ENCODE measurements at regions not wholly inside any gene's neighbourhood (a gene's known extent, or its start where the extent isn't known, plus 50 kb on each side); places are given as distances from the start of the nearest gene placed in this dataset.

DNA sequence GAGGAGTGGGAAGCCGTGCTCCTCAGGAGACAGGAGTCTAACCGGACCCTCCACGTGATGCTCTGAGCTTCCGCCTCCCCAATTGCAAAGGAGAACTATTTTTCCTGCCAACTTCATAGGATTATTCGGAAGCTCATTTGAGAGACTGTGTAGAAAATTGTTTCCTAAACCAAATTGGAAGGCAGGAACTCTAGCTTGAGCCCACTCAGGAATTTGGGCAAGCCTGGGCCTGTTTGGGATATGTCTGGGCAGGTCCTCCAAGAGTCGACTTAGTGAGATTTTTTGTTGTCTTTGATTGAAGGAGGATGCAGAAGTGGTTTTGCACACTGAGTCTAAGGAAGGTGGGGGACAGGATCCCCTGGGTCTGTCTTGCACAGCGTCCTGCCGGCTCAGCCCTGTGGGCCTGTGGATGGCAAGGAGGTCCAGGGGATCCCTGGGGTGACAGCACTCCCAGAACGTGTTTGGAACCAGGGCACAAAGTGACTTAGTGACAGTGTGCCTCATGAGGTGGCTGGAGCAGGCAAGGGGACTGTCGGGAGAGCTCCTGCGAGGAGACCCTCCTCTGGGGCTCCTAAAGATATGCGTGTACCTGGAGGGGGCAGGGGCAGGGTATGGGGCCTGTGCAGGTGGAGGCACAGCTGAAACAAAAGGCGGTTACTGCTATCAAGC, 283.3 kb downstream of the NSG2 start:
- no peaks in the 10 kb centered on the region for H3K9me3 ChIP-seq (ENCODE audit: control insufficient read depth in 1 of 2, insufficient read depth in 1 of 2, low read depth in 1 of 2, low read length in 2 of 2)
- intact Hi-C loops (cut with micrococcal nuclease): loop anchor here (10.0 kb wide), 1 partner anchor 206 kb away; no protein-coding TSS in a partner anchor
- H3K4me1 ChIP-seq (ENCODE audit: control insufficient read depth in 1 of 2, insufficient read depth in 2 of 2, low read length in 2 of 2): peaks cover 14 to 23% of the 10 kb centered on the region in 2 experiments
- H4K20me1 ChIP-seq (ENCODE audit: insufficient read depth): no peaks in the 10 kb centered on the region
- TF ChIP-seq, protein P1, sequence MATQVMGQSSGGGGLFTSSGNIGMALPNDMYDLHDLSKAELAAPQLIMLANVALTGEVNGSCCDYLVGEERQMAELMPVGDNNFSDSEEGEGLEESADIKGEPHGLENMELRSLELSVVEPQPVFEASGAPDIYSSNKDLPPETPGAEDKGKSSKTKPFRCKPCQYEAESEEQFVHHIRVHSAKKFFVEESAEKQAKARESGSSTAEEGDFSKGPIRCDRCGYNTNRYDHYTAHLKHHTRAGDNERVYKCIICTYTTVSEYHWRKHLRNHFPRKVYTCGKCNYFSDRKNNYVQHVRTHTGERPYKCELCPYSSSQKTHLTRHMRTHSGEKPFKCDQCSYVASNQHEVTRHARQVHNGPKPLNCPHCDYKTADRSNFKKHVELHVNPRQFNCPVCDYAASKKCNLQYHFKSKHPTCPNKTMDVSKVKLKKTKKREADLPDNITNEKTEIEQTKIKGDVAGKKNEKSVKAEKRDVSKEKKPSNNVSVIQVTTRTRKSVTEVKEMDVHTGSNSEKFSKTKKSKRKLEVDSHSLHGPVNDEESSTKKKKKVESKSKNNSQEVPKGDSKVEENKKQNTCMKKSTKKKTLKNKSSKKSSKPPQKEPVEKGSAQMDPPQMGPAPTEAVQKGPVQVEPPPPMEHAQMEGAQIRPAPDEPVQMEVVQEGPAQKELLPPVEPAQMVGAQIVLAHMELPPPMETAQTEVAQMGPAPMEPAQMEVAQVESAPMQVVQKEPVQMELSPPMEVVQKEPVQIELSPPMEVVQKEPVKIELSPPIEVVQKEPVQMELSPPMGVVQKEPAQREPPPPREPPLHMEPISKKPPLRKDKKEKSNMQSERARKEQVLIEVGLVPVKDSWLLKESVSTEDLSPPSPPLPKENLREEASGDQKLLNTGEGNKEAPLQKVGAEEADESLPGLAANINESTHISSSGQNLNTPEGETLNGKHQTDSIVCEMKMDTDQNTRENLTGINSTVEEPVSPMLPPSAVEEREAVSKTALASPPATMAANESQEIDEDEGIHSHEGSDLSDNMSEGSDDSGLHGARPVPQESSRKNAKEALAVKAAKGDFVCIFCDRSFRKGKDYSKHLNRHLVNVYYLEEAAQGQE (IDR thresholded peaks at IDR 0.05; ENCODE audit: low read depth): no peak
- TF ChIP-seq ZNF274 (IDR thresholded peaks at IDR 0.05; ENCODE audit: low read depth, low read length) (no peak), YY1 (IDR thresholded peaks at IDR 0.05; ENCODE audit: extremely low read depth, insufficient replicate concordance, low read depth, low read length) (no peak), POLR2AphosphoS5 (IDR thresholded peaks at IDR 0.05; ENCODE audit: low read depth, low read length) (no peak), ZFX (IDR thresholded peaks at IDR 0.05) (no peak), FOSL1 (IDR thresholded peaks at IDR 0.05; ENCODE audit: low read depth) (no peak), SP1 (IDR thresholded peaks at IDR 0.05; ENCODE audit: low read depth) (no peak), POLR2A (IDR thresholded peaks at IDR 0.05; ENCODE audit: borderline replicate concordance, extremely low read depth, insufficient read depth, insufficient read length) (no peak), ELF1 (IDR thresholded peaks at IDR 0.05; ENCODE audit: borderline replicate concordance, low read depth) (no peak), CBX3 (IDR thresholded peaks at IDR 0.05; ENCODE audit: low read depth) (no peak), TCF7L2 (IDR thresholded peaks at IDR 0.05; ENCODE audit: borderline replicate concordance, extremely low read depth, insufficient read depth, insufficient read length) (no peak), CEBPB (IDR thresholded peaks at IDR 0.05; ENCODE audit: low read depth) (no peak)
- TF ChIP-seq, protein P2, sequence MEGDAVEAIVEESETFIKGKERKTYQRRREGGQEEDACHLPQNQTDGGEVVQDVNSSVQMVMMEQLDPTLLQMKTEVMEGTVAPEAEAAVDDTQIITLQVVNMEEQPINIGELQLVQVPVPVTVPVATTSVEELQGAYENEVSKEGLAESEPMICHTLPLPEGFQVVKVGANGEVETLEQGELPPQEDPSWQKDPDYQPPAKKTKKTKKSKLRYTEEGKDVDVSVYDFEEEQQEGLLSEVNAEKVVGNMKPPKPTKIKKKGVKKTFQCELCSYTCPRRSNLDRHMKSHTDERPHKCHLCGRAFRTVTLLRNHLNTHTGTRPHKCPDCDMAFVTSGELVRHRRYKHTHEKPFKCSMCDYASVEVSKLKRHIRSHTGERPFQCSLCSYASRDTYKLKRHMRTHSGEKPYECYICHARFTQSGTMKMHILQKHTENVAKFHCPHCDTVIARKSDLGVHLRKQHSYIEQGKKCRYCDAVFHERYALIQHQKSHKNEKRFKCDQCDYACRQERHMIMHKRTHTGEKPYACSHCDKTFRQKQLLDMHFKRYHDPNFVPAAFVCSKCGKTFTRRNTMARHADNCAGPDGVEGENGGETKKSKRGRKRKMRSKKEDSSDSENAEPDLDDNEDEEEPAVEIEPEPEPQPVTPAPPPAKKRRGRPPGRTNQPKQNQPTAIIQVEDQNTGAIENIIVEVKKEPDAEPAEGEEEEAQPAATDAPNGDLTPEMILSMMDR (IDR thresholded peaks at IDR 0.05 in 2 of 3, conservative IDR thresholded peaks at IDR 0.05 in 1 of 3; ENCODE audit: borderline replicate concordance in 1 of 3, insufficient read depth in 1 of 3, low read depth in 2 of 3, low read length in 2 of 3): no peak
- H3K27me3 ChIP-seq (ENCODE audit: insufficient read depth, low read length): peaks cover 8% of the 10 kb centered on the region; the same call in 1 of the 2 replicates
- peak overlapping the region; percentile 24; the same call in 1 of the 2 replicates for H3K27ac ChIP-seq (ENCODE audit: low read depth, low read length)
- ATAC-seq (no peak), DNase-seq (ENCODE audit: low read depth, low spot score) (no peak)
- H3K36me3 ChIP-seq (ENCODE audit: control insufficient read depth in 1 of 2, insufficient read depth in 2 of 2, low read length in 2 of 2): no peaks in the 10 kb centered on the region
- BruUV-seq (replicated peaks): no TSS peak
- no peak overlapping the region for H3K4me3 ChIP-seq (replicated peaks in 1 of 2; ENCODE audit: low read depth in 1 of 2, low read length in 2 of 2)
- POLR2A ChIA-PET: no interaction called here
- H3K79me2 ChIP-seq (ENCODE audit: insufficient read depth, low read length): no peaks in the 10 kb centered on the region
- CTCF ChIA-PET: no interaction called here
- 0 out of 2 replicates have a peak overlapping the region, but pooled peaks have one; percentile 9 for H3K4me2 ChIP-seq (ENCODE audit: low read length)
- H3K9ac ChIP-seq (ENCODE audit: low read length): no peak overlapping the region
- H3K9me2 ChIP-seq (ENCODE audit: insufficient read depth): no peaks in the 10 kb centered on the region
- RAD21 ChIA-PET (ENCODE audit: low non-redundant PET in 1 of 2, low total read pairs in 2 of 2, uncharacterized antibody in 2 of 2, unreplicated experiment in 2 of 2): interaction anchor here in 1 of 2 experiments (1.8 kb wide), 1 partner anchor 91 kb away, joined by 5 read pairs; no protein-coding TSS in a partner anchor
- no peak overlapping the region for H2AFZ ChIP-seq (ENCODE audit: low read depth, low read length, poor library complexity, severe bottlenecking)

Data from HCT116 (cell line).